ENCODE measurements at regions not wholly inside any gene's neighbourhood (a gene's known extent, or its start where the extent isn't known, plus 50 kb on each side); places are given as distances from the start of the nearest gene placed in this dataset.

DNA sequence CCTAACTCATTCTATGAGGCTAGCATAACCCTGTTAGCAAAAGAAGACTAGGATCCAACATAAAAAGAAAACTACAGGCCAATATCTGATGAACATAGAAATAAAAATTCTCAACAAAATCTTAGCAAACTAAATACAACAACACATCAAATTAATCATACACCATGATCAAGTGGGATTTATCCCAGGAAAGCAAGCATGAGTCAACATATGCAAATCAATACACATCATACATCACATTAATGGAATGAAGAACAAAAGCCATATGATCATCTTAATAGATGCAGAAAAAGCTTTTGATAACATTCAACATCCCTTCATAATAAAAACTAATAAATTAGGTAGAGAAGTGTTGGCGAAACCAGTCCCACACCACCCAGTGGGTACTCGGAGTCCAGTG, 136.1 kb upstream of the MME start:
- H3K36me3 ChIP-seq: no peaks in the 10 kb centered on the region
- intact Hi-C loops (cut with DNase I): no loop called here
- DNase-seq: no peak
- H3K27ac ChIP-seq: no peak overlapping the region
- 92 to 94% (median 94%) methylated on average over 2 of the region's 2 CpGs for WGBS, 3 donors
- H3K27me3 ChIP-seq: no peaks in the 10 kb centered on the region
- H3K4me3 ChIP-seq: no peak overlapping the region
- TF ChIP-seq EP300 (IDR thresholded peaks at IDR 0.05) (no peak), POLR2A (IDR thresholded peaks at IDR 0.05) (no peak)
- TF ChIP-seq, protein P1, sequence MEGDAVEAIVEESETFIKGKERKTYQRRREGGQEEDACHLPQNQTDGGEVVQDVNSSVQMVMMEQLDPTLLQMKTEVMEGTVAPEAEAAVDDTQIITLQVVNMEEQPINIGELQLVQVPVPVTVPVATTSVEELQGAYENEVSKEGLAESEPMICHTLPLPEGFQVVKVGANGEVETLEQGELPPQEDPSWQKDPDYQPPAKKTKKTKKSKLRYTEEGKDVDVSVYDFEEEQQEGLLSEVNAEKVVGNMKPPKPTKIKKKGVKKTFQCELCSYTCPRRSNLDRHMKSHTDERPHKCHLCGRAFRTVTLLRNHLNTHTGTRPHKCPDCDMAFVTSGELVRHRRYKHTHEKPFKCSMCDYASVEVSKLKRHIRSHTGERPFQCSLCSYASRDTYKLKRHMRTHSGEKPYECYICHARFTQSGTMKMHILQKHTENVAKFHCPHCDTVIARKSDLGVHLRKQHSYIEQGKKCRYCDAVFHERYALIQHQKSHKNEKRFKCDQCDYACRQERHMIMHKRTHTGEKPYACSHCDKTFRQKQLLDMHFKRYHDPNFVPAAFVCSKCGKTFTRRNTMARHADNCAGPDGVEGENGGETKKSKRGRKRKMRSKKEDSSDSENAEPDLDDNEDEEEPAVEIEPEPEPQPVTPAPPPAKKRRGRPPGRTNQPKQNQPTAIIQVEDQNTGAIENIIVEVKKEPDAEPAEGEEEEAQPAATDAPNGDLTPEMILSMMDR (IDR thresholded peaks at IDR 0.05): no peak
- H3K9me3 ChIP-seq: no peaks in the 10 kb centered on the region
- H3K4me1 ChIP-seq (ENCODE audit: insufficient read depth): no peaks in the 10 kb centered on the region

DNA sequence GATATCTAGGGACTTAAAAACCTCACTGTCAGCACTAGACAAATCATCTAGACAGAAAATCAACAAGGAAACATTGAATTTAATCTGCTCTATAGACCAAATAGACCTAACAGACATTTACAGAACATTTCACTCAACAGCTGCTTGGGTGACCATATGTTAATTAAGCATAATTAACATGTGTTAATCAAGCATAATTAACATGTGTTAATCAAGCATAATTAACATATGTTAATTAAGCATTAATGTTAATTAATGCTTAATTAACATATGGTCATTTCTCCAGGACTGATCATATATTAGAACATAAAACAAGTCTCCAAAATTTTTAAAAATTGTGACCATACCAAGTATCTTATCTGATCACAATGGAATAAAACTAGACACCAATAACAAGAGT, 137.3 kb upstream of the MME start:
- no peaks in the 10 kb centered on the region for H3K9me3 ChIP-seq
- intact Hi-C loops (cut with DNase I): no loop called here
- H3K36me3 ChIP-seq: no peaks in the 10 kb centered on the region
- no peak overlapping the region for H3K27ac ChIP-seq
- no peak overlapping the region for H3K4me3 ChIP-seq
- no peak for DNase-seq
- TF ChIP-seq, protein P1 (IDR thresholded peaks at IDR 0.05): no peak
- TF ChIP-seq EP300 (IDR thresholded peaks at IDR 0.05): no peak
- TF ChIP-seq POLR2A (IDR thresholded peaks at IDR 0.05): no peak
- no peaks in the 10 kb centered on the region for H3K4me1 ChIP-seq (ENCODE audit: insufficient read depth)
- no peaks in the 10 kb centered on the region for H3K27me3 ChIP-seq

DNA sequence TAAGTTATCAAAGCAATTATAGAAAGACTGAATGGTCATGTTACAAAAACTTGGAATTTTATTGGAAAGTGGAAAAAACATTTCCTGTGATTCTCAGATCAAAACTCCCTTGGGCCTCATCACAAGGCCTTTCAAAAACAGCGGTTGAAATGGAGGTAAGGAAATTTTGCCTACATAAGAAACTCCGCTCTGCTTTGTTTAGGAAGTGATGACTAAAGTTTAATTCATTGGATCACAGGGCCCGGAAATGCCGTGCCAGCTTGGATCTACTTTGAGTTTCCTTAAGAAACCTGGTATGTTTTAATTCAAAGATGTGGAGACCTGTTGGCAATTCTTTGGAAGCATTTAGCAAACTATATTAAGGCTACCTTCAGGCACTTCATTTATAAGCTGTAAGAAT, 143.9 kb upstream of the MME start:
- intact Hi-C loops (cut with DNase I): no loop called here
- H3K27me3 ChIP-seq: no peaks in the 10 kb centered on the region
- H3K9me3 ChIP-seq: no peaks in the 10 kb centered on the region
- WGBS, 3 donors: 90 to 96% (median 94%) methylated on average over 4 of the region's 4 CpGs
- TF ChIP-seq, protein P1 (IDR thresholded peaks at IDR 0.05): no peak
- TF ChIP-seq POLR2A (IDR thresholded peaks at IDR 0.05) (no peak), EP300 (IDR thresholded peaks at IDR 0.05) (no peak)
- H3K27ac ChIP-seq: no peak overlapping the region
- no peaks in the 10 kb centered on the region for H3K36me3 ChIP-seq
- DNase-seq: no peak
- no peak overlapping the region for H3K4me3 ChIP-seq
- no peaks in the 10 kb centered on the region for H3K4me1 ChIP-seq (ENCODE audit: insufficient read depth)

DNA sequence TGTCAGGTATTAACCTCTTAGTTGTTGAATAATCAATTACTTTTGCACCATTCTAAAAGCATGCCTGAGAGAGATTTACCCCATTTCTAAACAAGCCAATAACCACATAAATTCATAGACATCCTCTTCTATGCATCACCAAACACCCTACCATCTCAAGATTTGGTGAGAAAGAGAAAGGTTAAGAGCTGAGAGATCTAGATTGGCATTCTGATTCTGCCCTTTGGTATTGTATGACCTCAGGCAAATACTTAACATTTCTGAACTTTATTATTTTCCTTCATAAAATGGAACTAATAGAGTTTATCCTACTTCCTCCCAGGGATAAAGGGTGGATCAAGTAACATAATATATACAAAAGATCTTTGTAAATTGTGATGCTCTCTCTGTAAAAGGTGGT, 146.5 kb upstream of the MME start:
- H3K27ac ChIP-seq: no peak overlapping the region
- H3K36me3 ChIP-seq: no peaks in the 10 kb centered on the region
- intact Hi-C loops (cut with DNase I): no loop called here
- DNase-seq: no peak
- H3K4me3 ChIP-seq: no peak overlapping the region
- H3K9me3 ChIP-seq: no peaks in the 10 kb centered on the region
- TF ChIP-seq POLR2A (IDR thresholded peaks at IDR 0.05) (no peak), EP300 (IDR thresholded peaks at IDR 0.05) (no peak)
- TF ChIP-seq, protein P1 (IDR thresholded peaks at IDR 0.05): no peak
- H3K4me1 ChIP-seq (ENCODE audit: insufficient read depth): no peaks in the 10 kb centered on the region
- H3K27me3 ChIP-seq: no peaks in the 10 kb centered on the region

GRCh38 chr3:154932633-154933032, 147.5 kb upstream of the MME start:
- intact Hi-C loops (cut with DNase I): no loop called here
- no peak overlapping the region for H3K4me3 ChIP-seq
- H3K9me3 ChIP-seq: no peaks in the 10 kb centered on the region
- H3K4me1 ChIP-seq (ENCODE audit: insufficient read depth): no peaks in the 10 kb centered on the region
- DNase-seq: no peak
- TF ChIP-seq POLR2A (IDR thresholded peaks at IDR 0.05): no peak
- no peak for TF ChIP-seq EP300 (IDR thresholded peaks at IDR 0.05)
- TF ChIP-seq, protein P1 (IDR thresholded peaks at IDR 0.05): no peak
- H3K36me3 ChIP-seq: no peaks in the 10 kb centered on the region
- H3K27me3 ChIP-seq: no peaks in the 10 kb centered on the region
- H3K27ac ChIP-seq: no peak overlapping the region
